ENCODE measurements at regions not wholly inside any gene's neighbourhood (a gene's known extent, or its start where the extent isn't known, plus 50 kb on each side); places are given as distances from the start of the nearest gene placed in this dataset.

DNA sequence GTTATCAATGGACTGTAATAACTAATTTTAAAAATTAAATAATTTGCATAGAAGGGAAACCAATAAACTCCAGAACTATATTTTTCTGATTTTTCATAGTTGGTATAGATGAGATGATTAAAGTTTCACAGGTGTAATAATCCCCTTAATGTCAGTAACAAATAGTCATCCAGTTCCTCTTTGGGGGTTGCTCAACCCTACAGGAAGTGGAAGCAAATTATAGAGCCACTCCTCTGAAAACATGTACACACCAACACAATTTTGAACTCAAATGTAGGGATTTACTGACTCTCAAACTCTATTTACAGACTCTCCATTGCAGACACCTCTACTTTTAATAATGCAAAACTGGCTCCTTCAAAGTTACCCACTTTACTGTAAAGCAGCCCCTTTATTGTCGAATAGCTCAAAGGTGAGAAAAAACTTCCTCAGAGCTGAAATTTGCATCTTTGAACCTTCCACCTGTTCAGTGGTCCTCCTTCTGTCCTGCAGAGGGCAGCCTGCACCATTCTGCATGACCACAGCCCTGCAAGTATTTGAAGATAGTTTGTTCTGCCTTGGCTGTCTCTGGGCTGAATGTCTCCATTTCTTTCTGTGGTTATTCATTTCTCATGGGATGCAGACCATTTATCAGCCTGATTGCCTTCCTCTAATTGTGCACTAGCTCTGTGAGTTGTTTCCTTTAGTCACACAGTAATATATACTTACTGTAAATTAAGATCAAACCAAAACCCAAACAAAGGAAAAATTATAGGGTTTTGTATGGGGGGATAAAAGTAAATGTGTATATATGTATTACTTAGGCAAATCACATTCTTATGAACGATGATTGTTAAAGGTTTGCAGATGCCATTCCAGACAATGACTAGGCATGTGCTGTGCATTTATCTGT is 383.2 kb upstream of the SGCD start:
- DNase-seq (ENCODE audit: insufficient read length) (no peak), FAIRE-seq (peak; percentile 54)
- TF ChIP-seq TAF1 (IDR thresholded peaks at IDR 0.05; ENCODE audit: borderline replicate concordance, low read depth, low read length) (no peak), POLR2A (IDR thresholded peaks at IDR 0.05; ENCODE audit: low read depth, low read length) (no peak), POLR2AphosphoS5 (IDR thresholded peaks at IDR 0.05; ENCODE audit: low read depth, low read length) (no peak)

DNA sequence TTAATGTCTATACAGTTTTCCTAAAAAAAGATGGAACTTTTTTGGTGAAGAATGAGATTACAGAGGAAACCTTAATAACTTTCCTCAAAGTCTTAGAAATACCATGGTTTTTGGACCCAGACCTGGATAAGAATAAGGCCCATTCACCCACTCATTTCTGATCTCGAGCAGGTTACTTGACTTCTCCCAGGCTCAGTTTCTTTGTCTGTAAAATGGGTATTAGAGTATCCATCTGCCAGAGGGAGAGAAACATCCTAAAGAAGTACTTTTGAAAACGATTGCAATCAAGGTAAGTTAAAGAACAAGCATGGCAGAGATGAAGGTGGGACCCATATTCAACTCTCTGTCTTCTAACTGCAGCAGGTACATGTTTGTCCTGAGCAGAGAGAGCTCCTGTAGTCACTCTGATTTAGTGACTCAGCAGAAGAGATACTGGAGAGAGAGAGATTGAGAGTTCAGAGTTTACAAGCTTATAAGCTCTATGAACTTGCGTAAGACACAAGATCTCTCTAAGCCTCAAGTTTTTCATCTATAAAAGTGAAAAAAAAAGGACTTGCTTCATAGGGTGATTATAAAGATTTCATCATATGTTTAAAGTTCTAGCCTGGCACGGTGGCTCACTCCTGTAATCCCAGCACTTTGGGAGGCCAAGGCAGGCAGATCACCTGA is 379.4 kb upstream of the SGCD start:
- TF ChIP-seq POLR2AphosphoS5 (IDR thresholded peaks at IDR 0.05; ENCODE audit: low read depth, low read length), result no peak
- TF ChIP-seq POLR2A (IDR thresholded peaks at IDR 0.05; ENCODE audit: low read depth, low read length), result no peak
- TF ChIP-seq TAF1 (IDR thresholded peaks at IDR 0.05; ENCODE audit: borderline replicate concordance, low read depth, low read length), result no peak
- FAIRE-seq (no peak), DNase-seq (ENCODE audit: insufficient read length) (no peak)

DNA sequence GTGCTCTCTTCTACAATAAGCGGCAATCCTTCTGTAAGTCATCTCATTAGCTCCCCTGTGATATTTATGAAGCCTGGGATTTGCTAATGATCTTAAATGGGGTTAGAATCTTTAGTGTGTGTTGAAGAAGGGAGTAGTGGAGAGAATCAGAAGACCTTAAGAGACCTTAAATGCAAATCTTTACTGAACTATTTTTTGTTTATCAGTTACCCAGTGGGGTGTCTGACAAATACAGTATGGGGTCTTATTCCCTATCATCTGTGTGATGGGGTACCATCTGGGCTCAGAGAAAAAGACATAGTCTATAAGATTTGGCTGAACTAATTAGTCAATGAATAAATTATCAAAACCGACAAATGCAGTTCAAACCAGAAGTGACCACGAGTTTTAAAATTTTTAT is 378.4 kb upstream of the SGCD start:
- no peak for FAIRE-seq
- TF ChIP-seq POLR2A (IDR thresholded peaks at IDR 0.05; ENCODE audit: low read depth, low read length), result no peak
- no peak for TF ChIP-seq POLR2AphosphoS5 (IDR thresholded peaks at IDR 0.05; ENCODE audit: low read depth, low read length)
- no peak for TF ChIP-seq TAF1 (IDR thresholded peaks at IDR 0.05; ENCODE audit: borderline replicate concordance, low read depth, low read length)
- no peak for DNase-seq (ENCODE audit: insufficient read length)

DNA sequence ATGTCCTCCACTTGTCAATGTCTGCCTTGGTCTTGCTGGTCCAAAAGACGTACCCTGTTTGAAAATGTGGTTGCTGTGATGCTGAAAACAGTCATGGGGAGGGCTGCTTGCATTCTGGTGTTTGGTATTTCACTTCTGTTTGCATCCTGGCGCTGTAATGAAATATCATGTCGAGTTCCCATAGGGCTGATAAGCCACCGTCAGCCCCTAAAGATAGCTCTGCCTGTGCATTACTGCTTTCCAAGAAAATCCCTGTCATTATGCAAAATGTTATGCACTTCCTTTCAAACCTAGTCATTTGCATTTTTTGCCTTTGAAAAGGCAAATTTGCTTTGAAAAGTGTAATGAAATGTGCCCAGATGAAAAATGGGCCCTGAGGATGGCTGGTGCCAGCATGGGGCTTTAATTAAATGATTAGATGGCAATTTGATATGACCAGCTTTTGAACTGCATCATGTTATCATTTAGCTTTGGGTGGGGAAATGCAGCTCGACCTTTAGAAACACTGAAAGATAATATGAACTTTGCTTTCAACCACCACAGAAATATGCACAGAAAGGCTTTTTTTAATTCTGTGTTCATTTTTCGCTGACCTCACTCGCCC is 374.4 kb upstream of the SGCD start:
- DNase-seq (ENCODE audit: insufficient read length) (no peak), FAIRE-seq (no peak)
- TF ChIP-seq POLR2AphosphoS5 (IDR thresholded peaks at IDR 0.05; ENCODE audit: low read depth, low read length) (no peak), POLR2A (IDR thresholded peaks at IDR 0.05; ENCODE audit: low read depth, low read length) (no peak), TAF1 (IDR thresholded peaks at IDR 0.05; ENCODE audit: borderline replicate concordance, low read depth, low read length) (no peak)

DNA sequence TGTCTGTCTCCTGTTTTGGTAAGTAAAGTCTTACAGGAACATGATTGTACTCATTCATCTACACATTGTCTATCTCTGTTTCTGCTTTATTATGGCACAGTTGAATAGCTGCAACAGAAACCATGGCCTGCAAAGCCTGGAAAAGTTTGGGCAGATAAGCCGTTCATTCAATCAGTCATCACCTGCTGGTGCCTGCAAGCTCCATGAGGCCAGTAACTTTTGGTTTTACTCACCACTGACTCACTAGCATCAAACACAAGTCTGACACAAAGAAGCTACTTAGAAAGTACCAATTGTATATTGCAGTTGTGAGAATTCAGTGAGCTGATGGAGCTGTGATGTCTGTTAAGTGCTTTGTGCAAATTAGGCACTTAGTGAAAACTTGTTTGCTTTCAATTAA is 373.6 kb upstream of the SGCD start:
- FAIRE-seq (no peak), DNase-seq (ENCODE audit: insufficient read length) (no peak)
- TF ChIP-seq POLR2A (IDR thresholded peaks at IDR 0.05; ENCODE audit: low read depth, low read length), result no peak
- no peak for TF ChIP-seq TAF1 (IDR thresholded peaks at IDR 0.05; ENCODE audit: borderline replicate concordance, low read depth, low read length)
- no peak for TF ChIP-seq POLR2AphosphoS5 (IDR thresholded peaks at IDR 0.05; ENCODE audit: low read depth, low read length)

DNA sequence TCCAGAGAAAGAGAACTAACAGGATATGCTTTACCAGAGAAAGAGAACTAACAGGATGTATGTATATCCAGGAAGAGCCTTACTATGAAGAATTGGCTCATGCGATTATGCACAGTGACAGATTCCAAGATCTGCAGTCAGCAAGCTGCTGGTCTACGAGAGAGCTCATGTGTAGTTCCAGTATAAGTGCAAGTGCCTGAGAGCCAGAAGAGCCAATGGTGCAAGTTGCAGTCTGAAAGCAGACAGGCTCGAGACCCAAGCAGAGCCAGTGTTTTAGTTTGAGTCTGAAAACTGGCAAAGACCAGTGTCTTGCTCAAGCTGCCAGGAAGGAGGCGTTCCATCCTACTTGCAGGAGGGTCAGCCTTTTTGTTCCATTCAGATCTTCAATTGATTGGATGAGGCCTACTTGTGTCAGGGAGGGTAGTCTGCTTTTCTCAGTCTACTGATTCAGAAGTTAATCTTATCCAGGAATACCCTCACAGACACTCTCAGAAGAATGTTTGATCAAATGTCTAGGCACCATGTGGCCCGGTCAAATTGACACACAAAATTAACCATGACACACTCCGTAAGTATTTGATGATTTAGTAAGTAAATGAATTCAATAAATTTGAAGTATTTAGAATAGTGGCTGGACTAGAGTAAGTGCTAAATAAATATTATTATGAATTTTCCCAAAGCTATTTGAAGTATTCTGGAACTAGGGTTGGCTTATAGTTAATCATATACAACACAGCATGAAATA is 372.1 kb upstream of the SGCD start:
- TF ChIP-seq TAF1 (IDR thresholded peaks at IDR 0.05; ENCODE audit: borderline replicate concordance, low read depth, low read length), result no peak
- no peak for DNase-seq (ENCODE audit: insufficient read length)
- peak; percentile 40 for FAIRE-seq

DNA sequence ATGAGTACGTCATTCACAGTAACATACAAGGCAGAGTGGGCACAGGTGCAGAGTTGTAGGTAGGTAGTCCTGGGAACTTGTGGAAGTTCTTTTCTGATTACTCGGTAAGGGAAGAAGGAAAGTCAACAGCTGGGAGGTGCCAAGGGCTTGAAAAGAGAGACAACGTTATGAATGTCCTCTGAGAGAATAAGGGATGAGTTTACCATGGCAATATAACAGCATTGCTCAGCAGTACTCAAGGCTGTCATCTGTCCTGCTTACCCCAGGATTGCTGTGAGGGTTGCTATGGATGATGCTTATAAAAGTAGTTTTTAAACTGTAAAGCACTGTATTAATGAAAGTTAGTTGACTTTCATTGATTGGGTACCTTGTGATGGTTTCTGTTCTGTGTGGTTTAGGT is 369.1 kb upstream of the SGCD start:
- FAIRE-seq (no peak), DNase-seq (ENCODE audit: insufficient read length) (no peak)
- no peak for TF ChIP-seq TAF1 (IDR thresholded peaks at IDR 0.05; ENCODE audit: borderline replicate concordance, low read depth, low read length)
- no peak for TF ChIP-seq POLR2AphosphoS5 (IDR thresholded peaks at IDR 0.05; ENCODE audit: low read depth, low read length)
- TF ChIP-seq POLR2A (IDR thresholded peaks at IDR 0.05; ENCODE audit: low read depth, low read length), result no peak

DNA sequence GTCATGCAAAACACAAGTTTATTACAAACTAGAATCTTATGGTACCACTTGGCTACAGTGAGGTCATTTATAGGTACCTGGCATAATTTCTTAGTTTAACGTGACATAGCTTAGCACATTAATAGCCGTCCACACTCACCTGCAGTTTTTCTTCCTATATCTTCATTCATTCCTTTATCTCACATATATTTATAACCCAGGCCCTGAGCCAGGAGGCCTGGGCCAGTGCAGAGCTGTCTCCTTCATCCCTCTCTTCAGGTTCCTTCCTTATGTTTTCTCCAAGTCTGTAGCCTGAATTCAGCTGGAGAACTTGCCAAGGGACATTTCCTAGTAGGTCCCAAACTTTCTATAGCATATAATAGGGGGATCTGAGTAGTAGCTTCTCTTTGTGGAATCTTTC is 367.9 kb upstream of the SGCD start:
- no peak for FAIRE-seq
- TF ChIP-seq POLR2AphosphoS5 (IDR thresholded peaks at IDR 0.05; ENCODE audit: low read depth, low read length), result no peak
- no peak for TF ChIP-seq TAF1 (IDR thresholded peaks at IDR 0.05; ENCODE audit: borderline replicate concordance, low read depth, low read length)
- TF ChIP-seq POLR2A (IDR thresholded peaks at IDR 0.05; ENCODE audit: low read depth, low read length), result no peak

DNA sequence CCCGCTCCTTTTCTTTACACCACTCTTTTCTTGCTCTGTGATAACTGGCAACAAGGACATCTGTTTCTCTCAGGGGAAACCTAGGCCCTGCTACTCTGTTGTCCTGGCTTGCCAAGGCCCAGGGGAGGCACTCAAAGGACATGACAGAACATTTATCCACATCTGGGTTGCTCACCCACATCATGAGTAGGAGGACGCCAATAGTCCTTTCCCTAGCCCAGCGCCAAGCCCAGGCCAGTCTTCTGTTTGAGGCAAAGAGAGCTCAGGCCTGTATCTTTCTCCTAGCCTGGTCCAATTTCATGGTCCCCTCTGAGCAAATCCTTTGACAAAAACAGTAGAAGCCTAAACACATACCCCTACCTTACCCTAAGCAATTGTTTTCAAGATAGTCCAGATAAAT is 366.8 kb upstream of the SGCD start:
- FAIRE-seq, result no peak
- TF ChIP-seq TAF1 (IDR thresholded peaks at IDR 0.05; ENCODE audit: borderline replicate concordance, low read depth, low read length) (no peak), POLR2AphosphoS5 (IDR thresholded peaks at IDR 0.05; ENCODE audit: low read depth, low read length) (no peak), POLR2A (IDR thresholded peaks at IDR 0.05; ENCODE audit: low read depth, low read length) (no peak)
- DNase-seq (ENCODE audit: insufficient read length), result no peak

More for the DNA sequence above, 367.9 kb upstream of the SGCD start:
- no peak for DNase-seq (ENCODE audit: insufficient read length)

DNA sequence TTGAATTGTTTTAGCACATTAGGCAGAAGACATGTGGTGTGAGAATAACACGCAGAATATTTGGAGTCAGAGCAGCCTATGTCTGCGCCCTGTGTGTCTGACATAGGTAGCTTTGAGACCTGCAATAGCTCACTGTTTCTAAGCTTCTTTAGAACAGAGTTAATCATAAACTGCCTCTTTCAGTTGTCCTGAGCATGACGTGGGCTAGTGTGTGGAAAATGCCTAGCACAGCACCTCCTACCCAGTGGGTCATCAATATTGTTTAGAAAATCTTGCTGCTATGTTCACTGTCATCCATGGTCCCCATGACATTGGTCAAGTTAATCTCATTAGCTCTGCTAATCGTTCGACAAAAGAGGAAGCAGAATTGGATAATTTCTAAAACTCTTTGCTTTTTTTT is 357.4 kb upstream of the SGCD start:
- no peak for DNase-seq (ENCODE audit: insufficient read length)
- no peak for FAIRE-seq
- TF ChIP-seq TAF1 (IDR thresholded peaks at IDR 0.05; ENCODE audit: borderline replicate concordance, low read depth, low read length), result no peak
- TF ChIP-seq POLR2AphosphoS5 (IDR thresholded peaks at IDR 0.05; ENCODE audit: low read depth, low read length), result no peak
- TF ChIP-seq POLR2A (IDR thresholded peaks at IDR 0.05; ENCODE audit: low read depth, low read length), result no peak

DNA sequence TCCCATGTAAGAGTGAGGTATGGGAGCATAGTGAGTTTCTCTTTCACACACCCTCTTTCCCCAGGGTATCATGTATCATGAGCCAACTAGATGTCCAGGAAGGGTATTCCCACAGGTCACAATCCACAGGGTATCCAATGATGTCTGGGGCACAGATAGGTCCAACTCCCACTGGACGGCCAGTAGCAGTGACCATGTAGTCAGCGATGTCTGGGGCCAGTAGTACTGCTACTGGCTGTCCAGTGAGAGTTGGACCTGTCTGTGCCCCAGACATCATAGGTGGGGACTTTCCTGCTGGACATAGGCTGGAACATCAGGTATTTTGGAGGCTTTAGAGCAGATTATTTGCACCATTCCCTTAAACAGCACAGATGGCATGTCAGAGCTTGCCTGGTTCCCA is 352.6 kb upstream of the SGCD start:
- no peak for DNase-seq (ENCODE audit: insufficient read length)
- TF ChIP-seq POLR2AphosphoS5 (IDR thresholded peaks at IDR 0.05; ENCODE audit: low read depth, low read length) (no peak), TAF1 (IDR thresholded peaks at IDR 0.05; ENCODE audit: borderline replicate concordance, low read depth, low read length) (no peak), POLR2A (IDR thresholded peaks at IDR 0.05; ENCODE audit: low read depth, low read length) (no peak)
- FAIRE-seq, result no peak

All from GM12892 (cell line).